ENCODE measurements at regions not wholly inside any gene's neighbourhood (a gene's known extent, or its start where the extent isn't known, plus 50 kb on each side); places are given as distances from the start of the nearest gene placed in this dataset.

- TF ChIP-seq BMI1 (IDR thresholded peaks at IDR 0.05; ENCODE audit: borderline replicate concordance), result no peak
- no peak for TF ChIP-seq PRDM15 (CRISPR knock-in tag; IDR thresholded peaks at IDR 0.05)
- TF ChIP-seq TAF1 (IDR thresholded peaks at IDR 0.05; ENCODE audit: borderline replicate concordance, low read depth, low read length), result no peak
- TF ChIP-seq SP1 (IDR thresholded peaks at IDR 0.05; ENCODE audit: low read depth, low read length), result no peak
- no peak for TF ChIP-seq MYC (IDR thresholded peaks at IDR 0.05; ENCODE audit: insufficient read depth, insufficient read length, insufficient replicate concordance, low read length, severe bottlenecking)
Observed at GRCh38 chr1:5379176-5379759, 613.0 kb downstream of the NPHP4 start.
